ENCODE measurements at regions not wholly inside any gene's neighbourhood (a gene's known extent, or its start where the extent isn't known, plus 50 kb on each side); places are given as distances from the start of the nearest gene placed in this dataset.

DNA sequence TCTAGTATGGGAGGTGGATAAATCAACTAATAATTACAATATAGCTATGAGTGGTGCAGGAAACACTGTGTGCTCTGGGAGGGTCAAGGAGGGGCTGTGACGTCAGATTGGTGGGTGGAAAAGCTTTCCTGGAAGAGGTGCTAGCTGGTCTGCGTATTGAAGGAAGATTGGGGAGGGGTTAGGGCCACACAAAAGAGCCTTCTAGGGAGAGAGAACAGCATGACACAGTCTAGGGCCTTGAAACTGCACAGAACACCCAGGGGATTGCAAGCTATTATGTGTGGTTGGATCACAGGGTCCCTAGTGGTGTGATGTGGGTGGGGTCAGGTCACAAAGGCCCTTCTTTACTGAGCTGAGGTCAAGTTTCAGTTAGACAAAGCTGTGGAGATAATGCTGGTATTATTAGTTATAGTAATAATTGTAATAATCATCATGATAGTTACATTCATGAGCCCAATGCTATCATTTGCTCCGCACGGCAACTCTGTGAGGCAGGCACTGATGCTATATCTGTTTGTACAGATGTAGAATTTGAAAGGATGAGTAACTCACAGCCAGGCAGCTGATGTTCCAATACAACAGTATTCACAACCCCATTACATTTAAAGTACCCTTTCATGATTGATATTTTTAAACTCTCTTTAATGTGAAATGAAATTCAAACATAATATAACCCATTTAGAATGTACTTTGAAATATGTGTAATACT is 197.4 kb upstream of the IL12B start:
- no peak overlapping the region for H3K4me2 ChIP-seq (ENCODE audit: low read length)
- no peak overlapping the region for H2BK120ac ChIP-seq (ENCODE audit: low read depth, low read length)
- H2BK15ac ChIP-seq (replicated peaks; ENCODE audit: low read depth) = no peak overlapping the region
- no peak overlapping the region for H3K4me3 ChIP-seq (ENCODE audit: low read length)
- H3K4me1 ChIP-seq (ENCODE audit: control insufficient read depth, low read depth, low read length) = no peaks in the 10 kb centered on the region
- H3K79me2 ChIP-seq (ENCODE audit: control insufficient read depth, insufficient read depth, low read length) = no peaks in the 10 kb centered on the region
- no peak overlapping the region for H4K8ac ChIP-seq (ENCODE audit: low read depth, low read length)
- H3K23ac ChIP-seq (ENCODE audit: low read length) = no peak overlapping the region
- H3K27me3 ChIP-seq (ENCODE audit: insufficient read depth, low read length, poor library complexity) = no peaks in the 10 kb centered on the region
- H2BK5ac ChIP-seq (ENCODE audit: low read length) = no peak overlapping the region
- no peak overlapping the region for H4K5ac ChIP-seq (ENCODE audit: low read length)
- H3K4ac ChIP-seq (ENCODE audit: low read depth, low read length) = no peak overlapping the region
- no peak overlapping the region for H3K27ac ChIP-seq (ENCODE audit: low read depth, low read length)
- DNase-seq = no peak
- H3K18ac ChIP-seq (ENCODE audit: low read length) = no peak overlapping the region
- peak overlapping the region; percentile 6 for H3K56ac ChIP-seq (ENCODE audit: low read length)
- no peaks in the 10 kb centered on the region for H3K36me3 ChIP-seq (ENCODE audit: control insufficient read depth, insufficient read depth, low read length)
- WGBS (ENCODE audit: extremely low coverage, insufficient coverage, low lambda C conversion rate) = no CpG with 5 or more reads among the region's 4 CpGs
- H2AK5ac ChIP-seq (ENCODE audit: low read length) = no peak overlapping the region
- H3K79me1 ChIP-seq (ENCODE audit: low read length) = no peaks in the 10 kb centered on the region
- no peak overlapping the region for H3K9ac ChIP-seq (ENCODE audit: low read length)

- H3K4me1 ChIP-seq (ENCODE audit: control insufficient read depth, low read depth, low read length) = no peaks in the 10 kb centered on the region
- no peak overlapping the region for H3K27ac ChIP-seq (ENCODE audit: low read depth, low read length)
- H3K18ac ChIP-seq (ENCODE audit: low read length) = no peak overlapping the region
- H3K79me1 ChIP-seq (ENCODE audit: low read length) = no peaks in the 10 kb centered on the region
- no peak overlapping the region for H2BK120ac ChIP-seq (ENCODE audit: low read depth, low read length)
- no peak overlapping the region for H3K4ac ChIP-seq (ENCODE audit: low read depth, low read length)
- DNase-seq = no peak
- H3K56ac ChIP-seq (ENCODE audit: low read length) = no peak overlapping the region
- H3K36me3 ChIP-seq (ENCODE audit: control insufficient read depth, insufficient read depth, low read length) = no peaks in the 10 kb centered on the region
- H3K79me2 ChIP-seq (ENCODE audit: control insufficient read depth, insufficient read depth, low read length) = no peaks in the 10 kb centered on the region
- H2AK5ac ChIP-seq (ENCODE audit: low read length) = no peak overlapping the region
- H3K4me2 ChIP-seq (ENCODE audit: low read length) = no peak overlapping the region
- no peak overlapping the region for H2BK15ac ChIP-seq (replicated peaks; ENCODE audit: low read depth)
- no peak overlapping the region for H4K5ac ChIP-seq (ENCODE audit: low read length)
- H3K27me3 ChIP-seq (ENCODE audit: insufficient read depth, low read length, poor library complexity) = no peaks in the 10 kb centered on the region
- no peak overlapping the region for H2BK5ac ChIP-seq (ENCODE audit: low read length)
- H3K4me3 ChIP-seq (ENCODE audit: low read length) = no peak overlapping the region
- H3K23ac ChIP-seq (ENCODE audit: low read length) = no peak overlapping the region
- H4K8ac ChIP-seq (ENCODE audit: low read depth, low read length) = no peak overlapping the region
- H3K9ac ChIP-seq (ENCODE audit: low read length) = no peak overlapping the region
These were observed 201.3 kb upstream of the IL12B start for GRCh38 chr5:159531554-159532105.

DNA sequence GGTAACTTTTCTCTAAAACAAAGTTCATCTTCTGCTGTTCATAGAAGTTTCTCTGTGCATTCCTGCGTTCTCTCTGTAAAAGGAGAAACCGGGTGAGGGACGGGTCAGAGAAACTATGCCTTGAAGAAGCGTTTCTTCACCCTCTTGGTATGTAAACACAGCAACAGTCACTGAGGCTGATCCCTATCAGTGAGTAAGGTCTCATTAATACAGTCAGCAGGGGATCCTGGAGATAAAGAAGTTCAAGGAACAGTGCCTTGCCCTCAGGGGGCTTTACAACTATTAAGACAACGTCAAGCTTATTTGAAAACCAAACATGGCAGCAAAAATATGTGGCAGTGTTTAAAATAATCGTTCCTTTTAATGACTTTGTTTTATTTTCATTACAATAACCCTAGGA is 202.9 kb upstream of the IL12B start:
- no peak overlapping the region for H3K4me2 ChIP-seq (ENCODE audit: low read length)
- H4K5ac ChIP-seq (ENCODE audit: low read length) = no peak overlapping the region
- DNase-seq = peak; percentile 82
- H3K4me1 ChIP-seq (ENCODE audit: control insufficient read depth, low read depth, low read length) = no peaks in the 10 kb centered on the region
- no peaks in the 10 kb centered on the region for H3K36me3 ChIP-seq (ENCODE audit: control insufficient read depth, insufficient read depth, low read length)
- H3K4ac ChIP-seq (ENCODE audit: low read depth, low read length) = no peak overlapping the region
- no peak overlapping the region for H2BK120ac ChIP-seq (ENCODE audit: low read depth, low read length)
- WGBS (ENCODE audit: extremely low coverage, insufficient coverage, low lambda C conversion rate) = no CpG with 5 or more reads among the region's 6 CpGs
- H3K4me3 ChIP-seq (ENCODE audit: low read length) = no peak overlapping the region
- H3K18ac ChIP-seq (ENCODE audit: low read length) = no peak overlapping the region
- no peak overlapping the region for H4K8ac ChIP-seq (ENCODE audit: low read depth, low read length)
- H3K27ac ChIP-seq (ENCODE audit: low read depth, low read length) = no peak overlapping the region
- no peak overlapping the region for H2BK15ac ChIP-seq (replicated peaks; ENCODE audit: low read depth)
- H3K9ac ChIP-seq (ENCODE audit: low read length) = no peak overlapping the region
- H3K27me3 ChIP-seq (ENCODE audit: insufficient read depth, low read length, poor library complexity) = no peaks in the 10 kb centered on the region
- H3K79me1 ChIP-seq (ENCODE audit: low read length) = no peaks in the 10 kb centered on the region
- no peak overlapping the region for H2BK5ac ChIP-seq (ENCODE audit: low read length)
- H2AK5ac ChIP-seq (ENCODE audit: low read length) = no peak overlapping the region
- no peaks in the 10 kb centered on the region for H3K79me2 ChIP-seq (ENCODE audit: control insufficient read depth, insufficient read depth, low read length)
- H3K23ac ChIP-seq (ENCODE audit: low read length) = no peak overlapping the region
- no peak overlapping the region for H3K56ac ChIP-seq (ENCODE audit: low read length)

GRCh38 chr5:159536166-159536565 is 205.9 kb upstream of the IL12B start:
- WGBS (ENCODE audit: extremely low coverage, insufficient coverage, low lambda C conversion rate) = no CpG with 5 or more reads among the region's 3 CpGs
- Histone ChIP-seq H3K4me3 (ENCODE audit: low read length) (no peak overlapping the region), H3K9ac (ENCODE audit: low read length) (no peak overlapping the region), H2BK5ac (ENCODE audit: low read length) (no peak overlapping the region), H2BK120ac (ENCODE audit: low read depth, low read length) (no peak overlapping the region), H2BK15ac (replicated peaks; ENCODE audit: low read depth) (no peak overlapping the region), H3K4ac (ENCODE audit: low read depth, low read length) (no peak overlapping the region), H3K56ac (ENCODE audit: low read length) (no peak overlapping the region), H4K8ac (ENCODE audit: low read depth, low read length) (no peak overlapping the region), H3K27me3 (ENCODE audit: insufficient read depth, low read length, poor library complexity) (no peaks in the 10 kb centered on the region), H3K18ac (ENCODE audit: low read length) (no peak overlapping the region), H3K4me1 (ENCODE audit: control insufficient read depth, low read depth, low read length) (no peaks in the 10 kb centered on the region), H3K36me3 (ENCODE audit: control insufficient read depth, insufficient read depth, low read length) (no peaks in the 10 kb centered on the region), H3K27ac (ENCODE audit: low read depth, low read length) (no peak overlapping the region), H3K4me2 (ENCODE audit: low read length) (no peak overlapping the region), H3K79me1 (ENCODE audit: low read length) (no peaks in the 10 kb centered on the region), H3K23ac (ENCODE audit: low read length) (no peak overlapping the region), H3K79me2 (ENCODE audit: control insufficient read depth, insufficient read depth, low read length) (no peaks in the 10 kb centered on the region), H2AK5ac (ENCODE audit: low read length) (no peak overlapping the region), H4K5ac (ENCODE audit: low read length) (no peak overlapping the region)
- DNase-seq = no peak

- Histone ChIP-seq H4K8ac (ENCODE audit: low read depth, low read length) (no peak overlapping the region), H3K23ac (ENCODE audit: low read length) (no peak overlapping the region), H2BK5ac (ENCODE audit: low read length) (no peak overlapping the region), H2BK120ac (ENCODE audit: low read depth, low read length) (no peak overlapping the region), H3K79me2 (ENCODE audit: control insufficient read depth, insufficient read depth, low read length) (no peaks in the 10 kb centered on the region), H3K27me3 (ENCODE audit: insufficient read depth, low read length, poor library complexity) (no peaks in the 10 kb centered on the region), H3K9ac (ENCODE audit: low read length) (no peak overlapping the region), H3K4me3 (ENCODE audit: low read length) (no peak overlapping the region), H3K27ac (ENCODE audit: low read depth, low read length) (no peak overlapping the region), H2BK15ac (replicated peaks; ENCODE audit: low read depth) (no peak overlapping the region), H4K5ac (ENCODE audit: low read length) (no peak overlapping the region), H3K4me1 (ENCODE audit: control insufficient read depth, low read depth, low read length) (no peaks in the 10 kb centered on the region), H3K36me3 (ENCODE audit: control insufficient read depth, insufficient read depth, low read length) (no peaks in the 10 kb centered on the region), H3K4me2 (ENCODE audit: low read length) (no peak overlapping the region), H3K18ac (ENCODE audit: low read length) (no peak overlapping the region), H3K79me1 (ENCODE audit: low read length) (no peaks in the 10 kb centered on the region), H3K56ac (ENCODE audit: low read length) (no peak overlapping the region), H2AK5ac (ENCODE audit: low read length) (no peak overlapping the region), H3K4ac (ENCODE audit: low read depth, low read length) (no peak overlapping the region)
- no CpG with 5 or more reads among the region's 8 CpGs for WGBS (ENCODE audit: extremely low coverage, insufficient coverage, low lambda C conversion rate)
- DNase-seq = no peak
These were observed 206.4 kb upstream of the IL12B start for GRCh38 chr5:159536646-159537045.

GRCh38 chr5:159539678-159540077 is 209.4 kb upstream of the IL12B start:
- DNase-seq = no peak
- H2BK5ac ChIP-seq (ENCODE audit: low read length) = no peak overlapping the region

More at GRCh38 chr5:159539678-159540077, 209.4 kb upstream of the IL12B start:
- WGBS (ENCODE audit: extremely low coverage, insufficient coverage, low lambda C conversion rate) = no CpG with 5 or more reads among the region's 4 CpGs
- no peak overlapping the region for H4K5ac ChIP-seq (ENCODE audit: low read length)
- no peak overlapping the region for H3K4me3 ChIP-seq (ENCODE audit: low read length)
- no peak overlapping the region for H3K23ac ChIP-seq (ENCODE audit: low read length)
- no peak overlapping the region for H3K9ac ChIP-seq (ENCODE audit: low read length)
- no peak overlapping the region for H2AK5ac ChIP-seq (ENCODE audit: low read length)
- no peak overlapping the region for H2BK15ac ChIP-seq (replicated peaks; ENCODE audit: low read depth)
- H3K18ac ChIP-seq (ENCODE audit: low read length) = no peak overlapping the region
- H3K4ac ChIP-seq (ENCODE audit: low read depth, low read length) = no peak overlapping the region
- no peaks in the 10 kb centered on the region for H3K79me2 ChIP-seq (ENCODE audit: control insufficient read depth, insufficient read depth, low read length)
- H4K8ac ChIP-seq (ENCODE audit: low read depth, low read length) = no peak overlapping the region
- no peaks in the 10 kb centered on the region for H3K36me3 ChIP-seq (ENCODE audit: control insufficient read depth, insufficient read depth, low read length)
- no peaks in the 10 kb centered on the region for H3K27me3 ChIP-seq (ENCODE audit: insufficient read depth, low read length, poor library complexity)
- H3K4me1 ChIP-seq (ENCODE audit: control insufficient read depth, low read depth, low read length) = no peaks in the 10 kb centered on the region
- H2BK120ac ChIP-seq (ENCODE audit: low read depth, low read length) = no peak overlapping the region
- no peak overlapping the region for H3K56ac ChIP-seq (ENCODE audit: low read length)
- H3K27ac ChIP-seq (ENCODE audit: low read depth, low read length) = no peak overlapping the region
- H3K4me2 ChIP-seq (ENCODE audit: low read length) = no peak overlapping the region
- no peaks in the 10 kb centered on the region for H3K79me1 ChIP-seq (ENCODE audit: low read length)
